Activated naive CD4-positive, alpha-beta T cell treated with anti-CD3 and anti-CD28 coated beads, Interleukin-2, amount 50 U/mL, for 24 hours (primary cell): ENCODE measurements at regions not wholly inside any gene's neighbourhood (a gene's known extent, or its start where the extent isn't known, plus 50 kb on each side); places are given as distances from the start of the nearest gene placed in this dataset.
"Not testable (repeated sequence)": the region's sequence is repeated elsewhere in the genome, so short reads cannot be mapped to it uniquely, and the experiment has no call there.

Experiments
- H3K27ac Mint-ChIP-seq: one replicate; pipeline ENCODE4 v1.8.0; 2021; ENCODE audit warnings: mild to moderate bottlenecking, mixed read lengths
- H3K27me3 Mint-ChIP-seq: one replicate; pipeline ENCODE4 v1.8.0; 2021; ENCODE audit warnings: mixed read lengths
- H3K36me3 Mint-ChIP-seq: one replicate; pipeline ENCODE4 v1.8.0; 2021; ENCODE audit warnings: mixed read lengths
- H3K4me1 Mint-ChIP-seq: one replicate; pipeline ENCODE4 v1.8.0; 2021; ENCODE audit warnings: mixed read lengths
- H3K4me3 Mint-ChIP-seq: one replicate; pipeline ENCODE4 v1.8.0; 2021; ENCODE audit warnings: mild to moderate bottlenecking, mixed read lengths
- H3K9me3 Mint-ChIP-seq: one replicate; pipeline ENCODE4 v1.8.0; 2021; ENCODE audit warnings: mixed read lengths

DNA sequence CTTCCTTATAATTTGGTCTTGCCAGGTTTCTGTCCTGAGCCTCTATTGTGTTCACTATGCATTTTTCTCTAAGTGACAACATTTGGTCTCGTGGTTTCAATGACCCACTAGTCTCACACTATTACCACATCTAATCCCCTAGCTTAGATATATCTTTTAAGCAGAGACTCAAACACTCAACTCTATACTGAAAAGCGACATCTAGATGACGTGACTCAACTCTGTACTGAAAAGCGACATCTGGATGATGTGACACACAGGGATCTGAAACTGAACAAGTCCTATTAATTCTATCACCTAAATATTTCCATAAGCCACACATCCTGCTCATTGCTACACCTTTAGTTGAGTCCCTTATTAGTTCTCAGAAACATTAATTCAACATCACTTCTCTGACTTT, 141.7 kb upstream of the MBNL1 start:
- no peaks in the 10 kb centered on the region for H3K36me3 Mint-ChIP-seq
- no peaks in the 10 kb centered on the region for H3K9me3 Mint-ChIP-seq
- H3K27me3 Mint-ChIP-seq, result no peaks in the 10 kb centered on the region
- peak overlapping the region; percentile 80 for H3K27ac Mint-ChIP-seq
- H3K4me3 Mint-ChIP-seq, result peak overlapping the region; percentile 50
- peaks cover 38% of the 10 kb centered on the region for H3K4me1 Mint-ChIP-seq

DNA sequence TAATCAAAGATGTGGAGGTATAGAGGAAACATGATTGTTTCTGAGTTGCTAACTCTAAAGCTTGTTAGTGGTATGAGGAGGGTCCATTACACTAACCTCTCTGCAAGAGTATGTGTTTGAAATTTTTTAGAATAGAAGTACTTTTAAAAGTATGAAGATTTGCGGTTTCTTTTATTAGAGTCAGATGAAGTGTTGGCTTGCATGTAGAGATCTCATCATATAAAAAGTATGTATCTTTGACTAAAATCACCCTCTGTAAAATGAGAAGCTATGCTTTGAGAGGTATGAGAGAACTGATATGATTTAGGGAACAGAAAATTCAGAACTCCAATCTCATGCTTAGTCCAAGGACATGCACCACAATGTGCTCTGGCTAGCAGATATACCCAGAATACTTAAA, 140.4 kb upstream of the MBNL1 start:
- H3K4me1 Mint-ChIP-seq, result peaks cover 26% of the 10 kb centered on the region
- no peak overlapping the region for H3K27ac Mint-ChIP-seq
- no peaks in the 10 kb centered on the region for H3K27me3 Mint-ChIP-seq
- no peaks in the 10 kb centered on the region for H3K9me3 Mint-ChIP-seq
- H3K36me3 Mint-ChIP-seq, result no peaks in the 10 kb centered on the region
- no peak overlapping the region for H3K4me3 Mint-ChIP-seq

DNA sequence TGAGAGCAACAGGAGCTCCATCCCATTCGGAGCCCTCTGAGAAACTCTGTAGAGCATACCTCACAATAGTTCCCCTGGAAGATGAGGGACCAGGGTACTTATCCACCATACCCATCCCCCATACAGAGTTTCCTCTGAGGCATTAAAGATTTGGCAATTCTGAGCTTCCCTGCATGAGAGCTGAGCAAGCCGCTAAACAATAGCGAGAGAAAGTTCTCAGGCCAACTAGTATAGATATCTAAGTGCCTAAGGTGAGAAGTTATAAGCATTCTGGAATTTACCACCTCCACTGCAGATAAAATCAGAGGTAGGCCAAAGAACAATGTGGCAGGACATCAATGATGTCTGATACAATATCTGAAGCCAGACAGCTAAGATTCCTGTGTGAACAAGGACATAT, 129.1 kb upstream of the MBNL1 start:
- no peaks in the 10 kb centered on the region for H3K36me3 Mint-ChIP-seq
- no peaks in the 10 kb centered on the region for H3K4me1 Mint-ChIP-seq
- no peaks in the 10 kb centered on the region for H3K27me3 Mint-ChIP-seq
- H3K27ac Mint-ChIP-seq, result no peak overlapping the region
- H3K4me3 Mint-ChIP-seq, result no peak overlapping the region
- peaks cover 5% of the 10 kb centered on the region for H3K9me3 Mint-ChIP-seq

DNA sequence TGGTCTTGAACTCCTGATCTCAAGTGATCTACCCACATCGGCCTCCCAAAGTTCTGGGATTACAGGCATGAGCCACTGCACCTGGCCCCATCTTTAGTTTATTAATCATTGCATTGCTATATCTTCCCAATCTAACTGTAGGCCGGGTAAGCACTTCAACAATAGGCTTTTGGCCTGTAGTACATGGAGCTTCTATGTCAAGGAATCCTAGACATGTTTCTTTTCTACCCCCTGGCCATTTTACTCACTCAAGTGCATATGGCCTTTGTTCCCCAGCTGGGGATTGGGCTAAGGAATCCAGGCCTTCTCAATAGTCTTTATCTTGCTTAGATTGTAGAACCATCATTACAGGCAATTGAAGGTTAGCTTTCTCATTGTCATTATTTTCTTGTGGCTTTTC, 122.3 kb upstream of the MBNL1 start:
- no peak overlapping the region for H3K4me3 Mint-ChIP-seq
- H3K36me3 Mint-ChIP-seq, result no peaks in the 10 kb centered on the region
- H3K4me1 Mint-ChIP-seq, result peaks cover 22% of the 10 kb centered on the region
- no peaks in the 10 kb centered on the region for H3K9me3 Mint-ChIP-seq
- no peaks in the 10 kb centered on the region for H3K27me3 Mint-ChIP-seq
- H3K27ac Mint-ChIP-seq, result no peak overlapping the region

GRCh38 chr3:152147748-152148147, 121.0 kb upstream of the MBNL1 start:
- Mint-ChIP-seq H3K27me3 (no peaks in the 10 kb centered on the region), H3K36me3 (no peaks in the 10 kb centered on the region), H3K4me1 (peaks cover 22% of the 10 kb centered on the region), H3K27ac (no peak overlapping the region), H3K4me3 (no peak overlapping the region), H3K9me3 (no peaks in the 10 kb centered on the region)

GRCh38 chr3:152148579-152148978, 120.2 kb upstream of the MBNL1 start:
- H3K36me3 Mint-ChIP-seq, result no peaks in the 10 kb centered on the region
- H3K4me3 Mint-ChIP-seq, result no peak overlapping the region
- H3K4me1 Mint-ChIP-seq, result peaks cover 22% of the 10 kb centered on the region
- no peaks in the 10 kb centered on the region for H3K9me3 Mint-ChIP-seq
- H3K27ac Mint-ChIP-seq, result no peak overlapping the region
- H3K27me3 Mint-ChIP-seq, result no peaks in the 10 kb centered on the region

DNA sequence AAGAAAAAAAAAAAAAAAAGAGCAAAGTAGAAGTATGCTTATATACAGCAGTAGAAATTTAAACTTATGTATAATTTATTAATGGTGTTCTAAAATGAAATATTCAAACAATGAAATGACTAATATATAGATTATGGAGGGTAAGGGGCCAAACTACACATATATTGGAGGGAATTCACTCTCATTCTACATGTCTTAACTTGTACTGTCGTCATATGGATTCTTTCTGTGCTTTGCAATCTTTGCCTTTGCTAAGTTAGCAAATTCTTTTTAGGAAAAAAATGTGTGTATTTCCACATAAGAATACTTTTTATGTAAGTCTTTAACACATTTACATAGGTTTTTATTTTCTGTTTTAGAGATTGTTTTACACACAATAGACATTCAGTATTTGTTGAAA, 118.9 kb upstream of the MBNL1 start:
- Mint-ChIP-seq H3K36me3 (no peaks in the 10 kb centered on the region), H3K4me1 (peaks cover 22% of the 10 kb centered on the region), H3K27ac (no peak overlapping the region), H3K4me3 (no peak overlapping the region), H3K27me3 (no peaks in the 10 kb centered on the region), H3K9me3 (no peaks in the 10 kb centered on the region)

DNA sequence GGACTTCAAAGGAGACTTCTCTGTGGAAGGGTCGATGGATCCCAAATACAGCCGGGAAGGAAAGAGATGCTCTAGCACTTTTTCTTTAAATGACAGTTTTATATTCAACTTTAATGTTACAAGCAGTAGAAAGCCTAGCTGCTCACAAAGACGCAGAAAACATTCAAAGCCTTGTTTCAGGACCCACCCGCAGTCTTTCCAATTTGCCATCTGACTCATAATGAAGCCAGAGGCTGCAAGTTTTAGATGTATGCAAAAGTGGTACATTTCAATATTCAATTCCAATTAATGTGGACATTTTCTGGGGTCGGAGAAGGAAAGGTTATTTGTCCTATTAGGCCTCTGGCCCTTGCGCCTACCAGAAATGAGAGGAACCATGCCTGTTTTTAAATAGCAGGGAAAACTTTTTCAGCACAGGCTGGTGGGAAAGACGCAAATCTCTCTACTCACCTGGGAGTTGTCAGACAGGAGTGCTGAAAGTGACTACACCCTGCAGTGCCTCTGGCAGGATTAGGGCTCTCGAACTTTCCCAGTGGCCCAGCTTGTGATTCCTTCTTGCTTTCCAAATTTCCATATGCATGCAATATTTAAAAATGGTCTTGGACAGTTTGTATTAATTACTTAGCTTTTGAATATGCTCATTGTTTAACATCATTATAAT, 117.4 kb upstream of the MBNL1 start:
- Mint-ChIP-seq H3K9me3 (no peaks in the 10 kb centered on the region), H3K36me3 (no peaks in the 10 kb centered on the region), H3K4me1 (peaks cover 22% of the 10 kb centered on the region)

GRCh38 chr3:152151877-152152765, 116.6 kb upstream of the MBNL1 start:
- H3K27me3 Mint-ChIP-seq, H3K36me3 Mint-ChIP-seq, H3K27ac Mint-ChIP-seq, H3K4me3 Mint-ChIP-seq, H3K9me3 Mint-ChIP-seq: not testable (repeated sequence)
- peaks cover 23% of the 10 kb centered on the region for H3K4me1 Mint-ChIP-seq

More for the DNA sequence above, 117.4 kb upstream of the MBNL1 start:
- Mint-ChIP-seq H3K27ac (no peak overlapping the region), H3K27me3 (no peaks in the 10 kb centered on the region), H3K4me3 (no peak overlapping the region)

DNA sequence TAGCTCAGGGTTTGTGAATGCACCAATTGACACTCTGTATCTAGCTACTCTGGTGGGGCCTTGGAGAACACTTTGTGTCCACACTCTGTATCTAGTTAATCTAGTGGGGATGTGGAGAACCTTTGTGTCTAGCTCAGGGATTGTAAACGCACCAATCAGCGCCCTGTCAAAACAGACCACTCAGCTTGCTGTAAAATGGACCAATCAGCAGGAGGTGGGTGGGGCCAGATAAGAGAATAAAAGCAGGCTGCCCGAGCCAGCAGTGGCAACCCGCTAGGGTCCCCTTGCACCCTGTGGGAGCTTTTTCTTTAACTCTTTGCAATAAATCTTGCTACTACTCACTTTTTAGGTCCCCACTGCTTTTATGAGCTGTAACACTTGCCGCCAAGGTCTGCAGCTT, 115.6 kb upstream of the MBNL1 start:
- not testable (repeated sequence) for H3K9me3 Mint-ChIP-seq, H3K4me3 Mint-ChIP-seq

GRCh38 chr3:152155246-152156020, 113.3 kb upstream of the MBNL1 start:
- no peaks in the 10 kb centered on the region for H3K9me3 Mint-ChIP-seq
- H3K4me1 Mint-ChIP-seq, result peaks cover 10% of the 10 kb centered on the region
- H3K27me3 Mint-ChIP-seq, result no peaks in the 10 kb centered on the region
- no peaks in the 10 kb centered on the region for H3K36me3 Mint-ChIP-seq
- H3K4me3 Mint-ChIP-seq, result no peak overlapping the region
- no peak overlapping the region for H3K27ac Mint-ChIP-seq

More for the DNA sequence above, 115.6 kb upstream of the MBNL1 start:
- H3K27me3 Mint-ChIP-seq, H3K36me3 Mint-ChIP-seq, H3K27ac Mint-ChIP-seq: not testable (repeated sequence)
- H3K4me1 Mint-ChIP-seq, result peaks cover 20% of the 10 kb centered on the region

GRCh38 chr3:152156880-152157279, 111.8 kb upstream of the MBNL1 start:
- Mint-ChIP-seq H3K9me3 (no peaks in the 10 kb centered on the region), H3K27me3 (no peaks in the 10 kb centered on the region), H3K36me3 (no peaks in the 10 kb centered on the region), H3K4me1 (peaks cover 5% of the 10 kb centered on the region), H3K4me3 (no peak overlapping the region), H3K27ac (no peak overlapping the region)

DNA sequence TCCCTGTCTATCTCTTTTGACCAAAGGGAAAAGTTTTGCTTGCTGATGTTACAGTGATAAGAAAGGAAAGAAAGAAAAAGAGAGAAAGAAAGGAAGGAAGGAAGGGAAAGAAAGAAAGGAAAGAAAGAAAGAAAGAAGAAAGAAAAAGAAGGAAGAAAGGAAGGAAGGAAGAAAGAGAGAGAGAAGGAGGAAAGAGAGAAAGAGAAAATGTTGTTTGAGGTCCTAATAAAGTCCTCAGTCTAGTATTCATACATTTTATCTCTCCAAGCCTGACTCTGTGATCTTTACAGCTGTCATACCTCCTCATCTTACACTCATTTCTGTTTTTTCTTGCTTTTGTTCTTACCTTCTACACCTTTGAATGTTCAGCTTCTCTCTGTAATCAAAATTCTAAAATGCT, 111.4 kb upstream of the MBNL1 start:
- Mint-ChIP-seq H3K36me3 (no peaks in the 10 kb centered on the region), H3K27me3 (no peaks in the 10 kb centered on the region), H3K9me3 (no peaks in the 10 kb centered on the region), H3K4me1 (peaks cover 5% of the 10 kb centered on the region), H3K27ac (no peak overlapping the region), H3K4me3 (no peak overlapping the region)

GRCh38 chr3:152159328-152159727, 109.4 kb upstream of the MBNL1 start:
- no peaks in the 10 kb centered on the region for H3K27me3 Mint-ChIP-seq
- H3K4me3 Mint-ChIP-seq, result no peak overlapping the region
- no peak overlapping the region for H3K27ac Mint-ChIP-seq
- H3K9me3 Mint-ChIP-seq, result peaks cover 1% of the 10 kb centered on the region
- peaks cover under 1% of the 10 kb centered on the region for H3K36me3 Mint-ChIP-seq
- H3K4me1 Mint-ChIP-seq, result peaks cover 5% of the 10 kb centered on the region

- Mint-ChIP-seq H3K27ac (no peak overlapping the region), H3K36me3 (peaks cover 9% of the 10 kb centered on the region), H3K27me3 (no peaks in the 10 kb centered on the region), H3K4me3 (no peak overlapping the region), H3K9me3 (peaks cover 12% of the 10 kb centered on the region), H3K4me1 (peaks cover 5% of the 10 kb centered on the region)
Measured at GRCh38 chr3:152160350-152161011, 108.2 kb upstream of the MBNL1 start.
